WTC11 (cell line): ENCODE measurements at regions not wholly inside any gene's neighbourhood (a gene's known extent, or its start where the extent isn't known, plus 50 kb on each side); places are given as distances from the start of the nearest gene placed in this dataset.

Experiments used
- ATAC-seq: fragments of 200-7000 bp; cut with Tn5 transposase; 2 replicates; pipeline ENCODE4 v1.10.0; 2021; ENCODE audit warnings: mild to moderate bottlenecking, moderate library complexity
- CTCF ChIA-PET: fragments of 300-600 bp; sonication (Branson Sonifier 250); formaldehyde crosslinking; loops from one replicate; lab custom pipeline; 2021; ENCODE audit warnings: antibody characterized with exemption; lab: Charles Lee
- POLR2A ChIA-PET: fragments of 350-600 bp; sonication (Branson Sonifier 250); formaldehyde crosslinking; loops from one replicate; lab custom pipeline; 2021; ENCODE audit warnings: antibody characterized with exemption; lab: Charles Lee
- DNase-seq: peaks from one replicate; pipeline ENCODE4 v3.0.0; 2021; ENCODE audit warnings: low spot score
- H3K27ac Mint-ChIP-seq: 2 replicates; pipeline ENCODE4 v1.8.0; 2021; ENCODE audit warnings: mixed read lengths
- H3K27me3 Mint-ChIP-seq: 2 replicates; pipeline ENCODE4 v1.8.0; 2021; ENCODE audit warnings: low read depth, mild to moderate bottlenecking, moderate library complexity, mixed read lengths
- H3K36me3 Mint-ChIP-seq: 2 replicates; pipeline ENCODE4 v1.8.0; 2021; ENCODE audit warnings: mixed read lengths
- H3K4me1 Mint-ChIP-seq: 2 replicates; pipeline ENCODE4 v1.8.0; 2022; ENCODE audit warnings: mixed read lengths
- H3K4me3 Mint-ChIP-seq: 2 replicates; pipeline ENCODE4 v1.8.0; 2021; ENCODE audit warnings: mild to moderate bottlenecking, moderate library complexity, mixed read lengths
- H3K9me3 Mint-ChIP-seq: 2 replicates; pipeline ENCODE4 v1.8.0; 2021; ENCODE audit warnings: mixed read lengths
- CREB1 ChIP-seq: sonication (generic); formaldehyde crosslinking; IDR thresholded peaks from 2 replicates; pipeline ENCODE4 v1.8.0; 2023; ENCODE audit warnings: mild to moderate bottlenecking, missing genetic modification reagents
- E2F5 ChIP-seq: sonication (generic); formaldehyde crosslinking; IDR thresholded peaks from 2 replicates; pipeline ENCODE4 v1.8.1; 2022; ENCODE audit warnings: mild to moderate bottlenecking, moderate library complexity, missing genetic modification reagents
- ERG ChIP-seq: fragments of 250-450 bp; sonication (Bioruptor Pico); IDR thresholded peaks from 2 replicates; pipeline ENCODE4 v1.8.0; 2021; ENCODE audit warnings: mild to moderate bottlenecking
- FOXP1 ChIP-seq: sonication (generic); formaldehyde crosslinking; IDR thresholded peaks from 2 replicates; pipeline ENCODE4 v1.8.0; 2022; ENCODE audit warnings: missing genetic modification reagents, mild to moderate bottlenecking, moderate library complexity, borderline replicate concordance
- GABPB1 ChIP-seq: sonication (generic); formaldehyde crosslinking; IDR thresholded peaks from 2 replicates; pipeline ENCODE4 v1.8.1; 2023; ENCODE audit warnings: mild to moderate bottlenecking, missing genetic modification reagents
- GRHL2 ChIP-seq: fragments of 250-450 bp; sonication (Bioruptor Pico); IDR thresholded peaks from 2 replicates; pipeline ENCODE4 v1.8.0; 2022; ENCODE audit warnings: mild to moderate bottlenecking, moderate library complexity; ENCODE audit not compliant: insufficient replicate concordance, severe bottlenecking
- IRF2 ChIP-seq: sonication (generic); formaldehyde crosslinking; IDR thresholded peaks from 2 replicates; pipeline ENCODE4 v1.8.0; 2022; ENCODE audit warnings: low read depth, missing genetic modification reagents, borderline replicate concordance
- MYBL2 ChIP-seq: sonication (generic); formaldehyde crosslinking; IDR thresholded peaks from 2 replicates; pipeline ENCODE4 v1.8.1; 2023; ENCODE audit warnings: mild to moderate bottlenecking, moderate library complexity, missing genetic modification reagents
- NR1H2 ChIP-seq: sonication (generic); formaldehyde crosslinking; IDR thresholded peaks from 2 replicates; pipeline ENCODE4 v1.9.0; 2021; ENCODE audit warnings: mild to moderate bottlenecking, moderate library complexity, missing genetic modification reagents
- TEAD4 ChIP-seq: sonication (generic); formaldehyde crosslinking; IDR thresholded peaks from 2 replicates; pipeline ENCODE4 v1.8.0; 2022; ENCODE audit warnings: mild to moderate bottlenecking, missing genetic modification reagents
- ZBTB21 ChIP-seq: sonication (generic); formaldehyde crosslinking; IDR thresholded peaks from 2 replicates; pipeline ENCODE4 v1.8.1; 2023; ENCODE audit warnings: mild to moderate bottlenecking, missing genetic modification reagents, borderline replicate concordance
- ZNF138 ChIP-seq: sonication (generic); formaldehyde crosslinking; conservative IDR thresholded peaks from 2 replicates; pipeline ENCODE4 v1.8.1; 2022; ENCODE audit warnings: mild to moderate bottlenecking, moderate library complexity, missing genetic modification reagents
- ZNF219 ChIP-seq: sonication (generic); formaldehyde crosslinking; IDR thresholded peaks from 2 replicates; pipeline ENCODE4 v1.8.0; 2023; ENCODE audit warnings: missing genetic modification reagents, mild to moderate bottlenecking, borderline replicate concordance
- ZNF317 ChIP-seq: sonication (generic); formaldehyde crosslinking; IDR thresholded peaks from 2 replicates; pipeline ENCODE4 v1.8.1; 2023; ENCODE audit warnings: low read depth, mild to moderate bottlenecking, moderate library complexity, missing genetic modification reagents, borderline replicate concordance
- ZNF423 ChIP-seq: fragments of 250-450 bp; sonication (Bioruptor Pico); IDR thresholded peaks from 2 replicates; pipeline ENCODE4 v2.1.2; 2022; ENCODE audit warnings: mild to moderate bottlenecking, moderate library complexity
- TF ChIP-seq, protein P1 (sequence below): fragments of 250-450 bp; sonication (Bioruptor Pico); IDR thresholded peaks from 2 replicates; pipeline ENCODE4 v1.9.0; 2021; ENCODE audit warnings: mild to moderate bottlenecking
- TF ChIP-seq, protein P2 (sequence below): fragments of 250-450 bp; sonication (Bioruptor Pico); IDR thresholded peaks from 2 replicates; pipeline ENCODE4 v1.9.0; 2021; ENCODE audit warnings: mild to moderate bottlenecking
- TF ChIP-seq, protein P3 (sequence below): sonication (generic); formaldehyde crosslinking; IDR thresholded peaks from 2 replicates; pipeline ENCODE4 v1.8.1; 2023; ENCODE audit warnings: mild to moderate bottlenecking, missing genetic modification reagents

DNA sequence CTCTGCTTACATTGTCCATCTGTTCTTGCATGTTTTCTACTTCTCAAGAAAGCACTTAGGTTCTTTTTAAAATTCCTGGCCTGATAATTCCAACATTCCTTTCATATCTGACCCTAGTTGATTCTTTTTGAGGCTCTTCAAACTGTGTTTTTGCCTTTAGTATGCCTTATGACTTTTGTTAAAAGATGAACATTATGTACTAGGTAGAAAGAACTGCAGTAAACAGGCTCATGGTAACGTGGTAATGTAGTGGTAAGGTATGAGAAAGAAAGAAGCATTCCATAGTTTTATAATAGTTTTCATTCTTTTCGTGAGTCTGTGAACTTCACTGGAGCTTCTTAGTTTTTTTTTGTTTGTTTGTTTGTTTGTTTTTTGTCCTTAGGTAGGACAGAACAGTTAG, 306.4 kb downstream of the MBD2 start (continued):
- TF ChIP-seq, protein P1, sequence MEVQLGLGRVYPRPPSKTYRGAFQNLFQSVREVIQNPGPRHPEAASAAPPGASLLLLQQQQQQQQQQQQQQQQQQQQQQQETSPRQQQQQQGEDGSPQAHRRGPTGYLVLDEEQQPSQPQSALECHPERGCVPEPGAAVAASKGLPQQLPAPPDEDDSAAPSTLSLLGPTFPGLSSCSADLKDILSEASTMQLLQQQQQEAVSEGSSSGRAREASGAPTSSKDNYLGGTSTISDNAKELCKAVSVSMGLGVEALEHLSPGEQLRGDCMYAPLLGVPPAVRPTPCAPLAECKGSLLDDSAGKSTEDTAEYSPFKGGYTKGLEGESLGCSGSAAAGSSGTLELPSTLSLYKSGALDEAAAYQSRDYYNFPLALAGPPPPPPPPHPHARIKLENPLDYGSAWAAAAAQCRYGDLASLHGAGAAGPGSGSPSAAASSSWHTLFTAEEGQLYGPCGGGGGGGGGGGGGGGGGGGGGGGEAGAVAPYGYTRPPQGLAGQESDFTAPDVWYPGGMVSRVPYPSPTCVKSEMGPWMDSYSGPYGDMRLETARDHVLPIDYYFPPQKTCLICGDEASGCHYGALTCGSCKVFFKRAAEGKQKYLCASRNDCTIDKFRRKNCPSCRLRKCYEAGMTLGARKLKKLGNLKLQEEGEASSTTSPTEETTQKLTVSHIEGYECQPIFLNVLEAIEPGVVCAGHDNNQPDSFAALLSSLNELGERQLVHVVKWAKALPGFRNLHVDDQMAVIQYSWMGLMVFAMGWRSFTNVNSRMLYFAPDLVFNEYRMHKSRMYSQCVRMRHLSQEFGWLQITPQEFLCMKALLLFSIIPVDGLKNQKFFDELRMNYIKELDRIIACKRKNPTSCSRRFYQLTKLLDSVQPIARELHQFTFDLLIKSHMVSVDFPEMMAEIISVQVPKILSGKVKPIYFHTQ: no peak
- TF ChIP-seq IRF2 (CRISPR knock-in tag): no peak
- TF ChIP-seq, protein P2, sequence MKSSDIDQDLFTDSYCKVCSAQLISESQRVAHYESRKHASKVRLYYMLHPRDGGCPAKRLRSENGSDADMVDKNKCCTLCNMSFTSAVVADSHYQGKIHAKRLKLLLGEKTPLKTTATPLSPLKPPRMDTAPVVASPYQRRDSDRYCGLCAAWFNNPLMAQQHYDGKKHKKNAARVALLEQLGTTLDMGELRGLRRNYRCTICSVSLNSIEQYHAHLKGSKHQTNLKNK: no peak
- no peak for TF ChIP-seq ZNF423 (CRISPR knock-in tag)
- TF ChIP-seq, protein P3, sequence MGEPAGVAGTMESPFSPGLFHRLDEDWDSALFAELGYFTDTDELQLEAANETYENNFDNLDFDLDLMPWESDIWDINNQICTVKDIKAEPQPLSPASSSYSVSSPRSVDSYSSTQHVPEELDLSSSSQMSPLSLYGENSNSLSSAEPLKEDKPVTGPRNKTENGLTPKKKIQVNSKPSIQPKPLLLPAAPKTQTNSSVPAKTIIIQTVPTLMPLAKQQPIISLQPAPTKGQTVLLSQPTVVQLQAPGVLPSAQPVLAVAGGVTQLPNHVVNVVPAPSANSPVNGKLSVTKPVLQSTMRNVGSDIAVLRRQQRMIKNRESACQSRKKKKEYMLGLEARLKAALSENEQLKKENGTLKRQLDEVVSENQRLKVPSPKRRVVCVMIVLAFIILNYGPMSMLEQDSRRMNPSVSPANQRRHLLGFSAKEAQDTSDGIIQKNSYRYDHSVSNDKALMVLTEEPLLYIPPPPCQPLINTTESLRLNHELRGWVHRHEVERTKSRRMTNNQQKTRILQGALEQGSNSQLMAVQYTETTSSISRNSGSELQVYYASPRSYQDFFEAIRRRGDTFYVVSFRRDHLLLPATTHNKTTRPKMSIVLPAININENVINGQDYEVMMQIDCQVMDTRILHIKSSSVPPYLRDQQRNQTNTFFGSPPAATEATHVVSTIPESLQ (CRISPR knock-in tag): no peak
- TF ChIP-seq E2F5 (CRISPR knock-in tag): no peak
- no peak for TF ChIP-seq ZBTB21 (CRISPR knock-in tag)
- TF ChIP-seq TEAD4 (CRISPR knock-in tag): no peak
- TF ChIP-seq, all 79 proteins: peak for 0

DNA sequence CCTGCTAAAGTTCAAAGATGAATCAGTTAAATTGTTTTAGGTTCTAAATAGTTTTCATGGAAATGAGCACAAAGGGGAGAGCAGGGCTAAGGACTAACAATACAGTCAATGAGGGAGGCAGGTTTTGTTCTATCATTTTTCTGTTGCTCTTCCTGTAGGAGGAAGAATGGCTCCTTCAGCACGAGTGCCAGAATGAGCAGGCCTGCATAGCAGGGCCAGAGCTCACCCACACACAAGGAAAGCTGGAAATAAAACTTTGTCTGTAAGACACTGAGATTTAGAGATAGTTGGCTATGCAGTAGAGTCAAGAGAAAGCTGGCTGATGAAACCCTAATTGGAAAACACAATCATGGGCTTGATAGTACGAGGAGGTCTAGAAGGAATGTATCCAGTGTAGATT, 313.3 kb downstream of the MBD2 start:
- Mint-ChIP-seq H3K4me3 (no peak overlapping the region), H3K4me1 (0 out of 2 replicates have a peak, but pooled peaks cover 3% of the 10 kb centered on the region), H3K27ac (peak overlapping the region; percentile 82), H3K36me3 (no peaks in the 10 kb centered on the region), H3K27me3 (no peaks in the 10 kb centered on the region), H3K9me3 (no peaks in the 10 kb centered on the region)
- no peak for TF ChIP-seq ERG (CRISPR knock-in tag)
- TF ChIP-seq ZNF423 (CRISPR knock-in tag): no peak
- TF ChIP-seq GABPB1 (CRISPR knock-in tag): no peak
- no peak for TF ChIP-seq ZNF317 (CRISPR knock-in tag)
- no peak for TF ChIP-seq NR1H2
- TF ChIP-seq GRHL2 (CRISPR knock-in tag): no peak
- TF ChIP-seq, protein P2: no peak
- no peak for TF ChIP-seq FOXP1 (CRISPR knock-in tag)
- TF ChIP-seq CREB1 (CRISPR knock-in tag): no peak
- TF ChIP-seq ZNF219 (CRISPR knock-in tag): no peak
- TF ChIP-seq ZNF138: no peak
- no peak for TF ChIP-seq MYBL2 (CRISPR knock-in tag)
- ChIA-PET CTCF (interaction anchor here (1.2 kb wide), 1 partner anchor 218 kb away, joined by 3 read pairs; no protein-coding TSS in a partner anchor), POLR2A (no interaction called here)
- no peak for DNase-seq
- no peak for ATAC-seq
